Tibial artery (tissue), 4 donors: ENCODE measurements at regions not wholly inside any gene's neighbourhood (a gene's known extent, or its start where the extent isn't known, plus 50 kb on each side); places are given as distances from the start of the nearest gene placed in this dataset.

Experiments used
- DNase-seq, 2 donors: peaks; one replicate each; pipeline ENCODE4 v3.0.0-alpha.2; 2019
- H3K27ac ChIP-seq, 2 donors: fragments of 200-600 bp; sonication (generic) in 1 of 2; 1 replicate in 1 of 2; 2 replicates in 1 of 2; pipeline ENCODE4 v1.5.1; 2018 to 2019; ENCODE audit warnings: mild to moderate bottlenecking in 1 of 2
- H3K27me3 ChIP-seq, 2 donors: fragments of 200-600 bp; sonication (generic) in 1 of 2; one replicate each; pipeline versions ENCODE4 v1.5.1 to v1.6.0; 2016 to 2019
- H3K36me3 ChIP-seq, 3 donors: fragments of 200-600 bp; sonication (generic) in 2 of 3; one replicate each; pipeline ENCODE4 v1.5.1; 2016 to 2019; ENCODE audit warnings: mild to moderate bottlenecking in 2 of 3
- H3K4me1 ChIP-seq, 4 donors: fragments of 200-600 bp; sonication (generic) in 2 of 4; 1 replicate in 3 of 4; 2 replicates in 1 of 4; pipeline ENCODE4 v1.5.1; 2016 to 2019
- H3K4me3 ChIP-seq, 2 donors: fragments of 200-600 bp; sonication (generic) in 1 of 2; 1 replicate in 1 of 2; 2 replicates in 1 of 2; pipeline ENCODE4 v1.5.1; 2018 to 2019; ENCODE audit warnings: mild to moderate bottlenecking in 2 of 2
- H3K9me3 ChIP-seq, 3 donors: fragments of 200-600 bp; sonication (generic) in 1 of 3; one replicate each; pipeline ENCODE4 v1.5.1; 2016 to 2019
- intact Hi-C: fragments of 100-400 bp; cut with DNase I; formaldehyde crosslinking; loops from one replicate; pipeline ENCODE4 v1.15.0; 2023; ENCODE audit warnings: low total_unique reads
- TF ChIP-seq, protein P1 (sequence below), 2 experiments: fragments of 200-600 bp in 1 of 2; fragments of 450-650 bp in 1 of 2; IDR thresholded peaks; one replicate each; pipeline ENCODE4 v1.5.1; 2017 to 2019; ENCODE audit warnings: antibody characterized with exemption in 2 of 2, mild to moderate bottlenecking in 1 of 2, moderate library complexity in 1 of 2

DNA sequence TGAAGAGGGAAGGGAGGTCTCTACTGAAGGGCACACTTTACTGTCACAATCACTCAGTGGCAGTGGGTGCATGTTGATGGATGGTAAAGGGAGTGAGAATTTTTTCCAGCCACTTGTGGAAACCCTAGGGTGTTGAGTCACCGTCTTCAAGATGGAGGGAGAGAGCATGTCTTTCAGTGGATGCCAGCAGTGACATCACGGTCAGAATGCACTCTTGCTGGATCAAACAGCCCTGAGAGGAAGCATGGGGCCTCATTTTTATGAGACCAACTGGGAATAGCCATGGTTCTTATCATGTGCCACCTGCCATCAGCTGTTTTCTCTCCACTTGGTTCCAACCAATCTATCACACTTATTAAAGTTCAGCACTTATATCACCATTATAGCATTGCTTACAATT is 182.5 kb downstream of the KCNRG start:
- no peak overlapping the region for H3K27ac ChIP-seq
- no peak overlapping the region for H3K4me3 ChIP-seq
- TF ChIP-seq, protein P1, sequence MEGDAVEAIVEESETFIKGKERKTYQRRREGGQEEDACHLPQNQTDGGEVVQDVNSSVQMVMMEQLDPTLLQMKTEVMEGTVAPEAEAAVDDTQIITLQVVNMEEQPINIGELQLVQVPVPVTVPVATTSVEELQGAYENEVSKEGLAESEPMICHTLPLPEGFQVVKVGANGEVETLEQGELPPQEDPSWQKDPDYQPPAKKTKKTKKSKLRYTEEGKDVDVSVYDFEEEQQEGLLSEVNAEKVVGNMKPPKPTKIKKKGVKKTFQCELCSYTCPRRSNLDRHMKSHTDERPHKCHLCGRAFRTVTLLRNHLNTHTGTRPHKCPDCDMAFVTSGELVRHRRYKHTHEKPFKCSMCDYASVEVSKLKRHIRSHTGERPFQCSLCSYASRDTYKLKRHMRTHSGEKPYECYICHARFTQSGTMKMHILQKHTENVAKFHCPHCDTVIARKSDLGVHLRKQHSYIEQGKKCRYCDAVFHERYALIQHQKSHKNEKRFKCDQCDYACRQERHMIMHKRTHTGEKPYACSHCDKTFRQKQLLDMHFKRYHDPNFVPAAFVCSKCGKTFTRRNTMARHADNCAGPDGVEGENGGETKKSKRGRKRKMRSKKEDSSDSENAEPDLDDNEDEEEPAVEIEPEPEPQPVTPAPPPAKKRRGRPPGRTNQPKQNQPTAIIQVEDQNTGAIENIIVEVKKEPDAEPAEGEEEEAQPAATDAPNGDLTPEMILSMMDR (IDR thresholded peaks at IDR 0.05), result no peak
- intact Hi-C loops, result no loop called here
- H3K9me3 ChIP-seq, result no peaks in the 10 kb centered on the region
- no peaks in the 10 kb centered on the region for H3K27me3 ChIP-seq
- no peaks in the 10 kb centered on the region for H3K36me3 ChIP-seq
- H3K4me1 ChIP-seq, result no peaks in the 10 kb centered on the region
- DNase-seq, result no peak

DNA sequence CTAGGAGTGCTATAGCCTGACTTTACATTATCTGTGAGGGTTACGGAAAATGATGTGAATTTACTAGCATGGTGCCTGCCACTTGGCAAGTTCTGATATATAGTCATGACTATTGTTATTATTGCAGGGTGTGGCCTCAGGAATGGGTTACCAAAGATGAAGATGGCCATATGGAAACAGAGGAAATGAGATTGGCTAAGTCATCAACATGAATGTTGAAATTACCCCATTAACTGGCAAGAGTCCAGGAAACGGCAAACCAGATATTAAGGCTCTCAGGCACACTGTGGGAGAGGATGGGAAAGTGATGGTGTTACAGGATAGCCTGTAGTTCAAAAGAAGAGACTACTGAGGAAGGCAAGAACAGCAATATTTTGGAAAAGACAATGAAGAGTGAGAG is 183.3 kb downstream of the KCNRG start:
- DNase-seq, result no peak
- TF ChIP-seq, protein P1 (IDR thresholded peaks at IDR 0.05), result no peak
- Histone ChIP-seq H3K9me3 (no peaks in the 10 kb centered on the region), H3K4me1 (no peaks in the 10 kb centered on the region), H3K36me3 (no peaks in the 10 kb centered on the region), H3K4me3 (no peak overlapping the region), H3K27ac (no peak overlapping the region), H3K27me3 (no peaks in the 10 kb centered on the region)
- intact Hi-C loops, result no loop called here

DNA sequence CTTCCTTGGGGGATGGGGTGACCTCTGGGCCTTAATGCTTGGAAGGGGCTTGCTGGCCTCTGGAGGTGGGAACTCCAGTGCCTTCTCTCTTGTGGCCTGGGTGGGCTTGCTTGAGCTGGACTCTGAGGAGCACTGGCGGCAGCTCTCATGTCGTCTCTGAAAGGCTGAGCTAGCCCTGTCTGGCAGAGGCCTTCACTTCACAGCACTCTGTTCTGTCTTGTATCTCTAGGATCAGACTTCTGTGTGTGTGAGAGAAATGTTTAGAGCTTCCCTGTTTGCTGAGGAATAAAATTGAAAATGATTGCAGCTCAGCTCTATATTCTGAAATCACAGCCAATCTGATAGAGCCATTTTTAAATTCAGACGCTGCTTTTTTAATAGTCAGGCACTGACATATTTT is 185.3 kb downstream of the KCNRG start:
- Histone ChIP-seq H3K4me1 (no peaks in the 10 kb centered on the region), H3K9me3 (no peaks in the 10 kb centered on the region), H3K36me3 (no peaks in the 10 kb centered on the region), H3K27me3 (no peaks in the 10 kb centered on the region), H3K27ac (no peak overlapping the region), H3K4me3 (no peak overlapping the region)
- TF ChIP-seq, protein P1 (IDR thresholded peaks at IDR 0.05), result no peak
- intact Hi-C loops, result no loop called here
- DNase-seq, result no peak

DNA sequence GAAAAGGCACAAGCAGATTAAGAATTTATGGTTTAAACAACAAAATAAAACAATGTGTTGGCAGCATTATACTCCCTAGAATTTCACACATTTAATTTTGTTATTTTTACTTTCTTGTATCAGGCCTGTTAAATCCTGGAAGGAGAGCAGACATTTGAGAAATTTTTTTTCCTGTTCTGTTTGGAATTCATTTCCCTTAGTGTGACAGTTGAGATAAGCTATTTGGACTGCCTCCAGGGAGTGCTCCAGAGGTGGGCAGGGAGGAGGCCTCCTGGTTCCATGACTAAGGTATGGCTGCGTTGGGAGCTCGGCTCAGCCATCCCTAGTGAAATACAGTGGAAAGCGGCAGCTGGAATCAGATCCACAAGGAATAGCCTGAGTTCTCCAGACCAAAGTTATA is 185.7 kb downstream of the KCNRG start:
- Histone ChIP-seq H3K9me3 (no peaks in the 10 kb centered on the region), H3K27me3 (no peaks in the 10 kb centered on the region), H3K36me3 (no peaks in the 10 kb centered on the region), H3K4me3 (no peak overlapping the region), H3K4me1 (no peaks in the 10 kb centered on the region), H3K27ac (no peak overlapping the region)
- intact Hi-C loops, result no loop called here
- no peak for DNase-seq
- TF ChIP-seq, protein P1 (IDR thresholded peaks at IDR 0.05), result no peak

DNA sequence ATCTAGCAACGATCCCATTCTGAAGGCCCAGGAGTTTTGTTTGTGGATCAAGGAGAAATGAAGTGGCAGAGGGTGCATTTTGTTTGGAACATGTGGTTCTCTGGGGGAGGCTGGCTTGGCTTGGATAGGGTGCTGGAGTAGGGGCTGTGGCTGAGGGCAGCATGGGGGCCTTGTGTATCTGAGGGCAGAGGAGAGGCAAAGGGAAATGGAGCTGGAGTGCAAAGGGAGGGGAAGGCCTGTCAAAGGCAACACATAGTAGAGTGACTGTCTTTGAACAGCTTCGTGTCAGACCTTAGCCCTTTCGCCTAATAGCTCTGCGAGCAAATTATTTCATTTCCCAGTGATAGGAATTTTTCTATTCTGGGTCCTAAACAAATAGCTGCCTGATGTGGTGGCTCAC is 187.2 kb downstream of the KCNRG start:
- TF ChIP-seq, protein P1 (IDR thresholded peaks at IDR 0.05), result no peak
- intact Hi-C loops, result no loop called here
- Histone ChIP-seq H3K36me3 (no peaks in the 10 kb centered on the region), H3K9me3 (no peaks in the 10 kb centered on the region), H3K27ac (no peak overlapping the region), H3K27me3 (no peaks in the 10 kb centered on the region), H3K4me1 (no peaks in the 10 kb centered on the region), H3K4me3 (no peak overlapping the region)
- no peak for DNase-seq

DNA sequence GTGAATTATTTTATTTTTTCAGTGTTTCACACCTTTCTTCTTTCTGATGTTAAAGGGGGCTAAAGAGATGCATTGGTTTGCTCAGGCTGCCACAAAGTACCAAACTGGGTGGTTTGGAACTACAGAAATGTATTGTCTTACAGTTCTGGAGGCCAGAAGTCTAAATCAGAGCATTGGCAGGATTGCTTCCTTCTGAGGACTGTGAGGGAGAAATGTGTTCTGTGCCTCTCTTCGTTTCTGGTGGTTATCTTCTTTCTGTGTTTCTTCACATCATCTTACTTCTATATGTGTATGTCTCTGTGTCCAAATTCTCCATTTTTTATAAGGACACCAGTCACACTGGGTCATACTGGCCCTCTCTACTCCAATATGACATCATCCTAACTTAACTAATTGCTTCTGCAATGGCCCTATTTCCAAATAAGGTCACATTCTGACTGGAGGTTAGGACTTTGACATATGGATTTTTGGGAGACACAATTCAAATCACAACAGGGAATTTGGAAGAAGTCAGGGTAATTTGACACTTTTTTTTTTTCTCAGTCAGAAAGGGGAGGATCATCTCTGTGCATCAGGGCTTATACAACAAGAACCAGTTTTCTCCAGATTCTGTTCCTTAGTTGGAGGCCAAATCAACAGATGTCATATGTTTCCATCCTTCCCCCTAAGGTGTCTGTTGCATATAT is 188.2 kb downstream of the KCNRG start:
- Histone ChIP-seq H3K9me3 (no peaks in the 10 kb centered on the region), H3K27ac (no peak overlapping the region), H3K27me3 (no peaks in the 10 kb centered on the region), H3K36me3 (no peaks in the 10 kb centered on the region), H3K4me3 (no peak overlapping the region), H3K4me1 (peaks cover 0 to 1% (median 0%) of the 10 kb centered on the region in 4 donors)
- intact Hi-C loops, result no loop called here
- DNase-seq, result no peak
- TF ChIP-seq, protein P1 (IDR thresholded peaks at IDR 0.05), result no peak
